HL-60 (cell line): ENCODE measurements at regions not wholly inside any gene's neighbourhood (a gene's known extent, or its start where the extent isn't known, plus 50 kb on each side); places are given as distances from the start of the nearest gene placed in this dataset.

Source experiments
- CTCF ChIP-seq: IDR thresholded peaks from one replicate; pipeline ENCODE4 v1.5.1; 2011; ENCODE audit warnings: low read length, control low read depth, inconsistent platforms; ENCODE audit not compliant: insufficient read depth
- GABPA ChIP-seq: IDR thresholded peaks from 2 replicates; pipeline ENCODE4 v1.6.1; 2012; ENCODE audit warnings: low read depth
- SPI1 ChIP-seq: IDR thresholded peaks from 2 replicates; pipeline ENCODE4 v1.6.1; 2012; ENCODE audit warnings: low read depth, mild to moderate bottlenecking, borderline replicate concordance

GRCh38 chr18:78049281-78049680 lies 799.6 kb downstream of the GALR1 start:
- TF ChIP-seq CTCF (no peak), GABPA (no peak), SPI1 (no peak)
